WI38 (cell line): ENCODE measurements at regions not wholly inside any gene's neighbourhood (a gene's known extent, or its start where the extent isn't known, plus 50 kb on each side); places are given as distances from the start of the nearest gene placed in this dataset.

Source experiments
- H3K4me3 ChIP-seq: 2 replicates; pipeline ENCODE4 v1.5.1; 2011; ENCODE audit warnings: low read depth, mild to moderate bottlenecking, control low read depth, low read length
- TF ChIP-seq, protein P1 (sequence below): IDR thresholded peaks from 2 replicates; pipeline ENCODE4 v1.5.1; 2012; ENCODE audit warnings: low read depth, mild to moderate bottlenecking, control low read depth, low read length

DNA sequence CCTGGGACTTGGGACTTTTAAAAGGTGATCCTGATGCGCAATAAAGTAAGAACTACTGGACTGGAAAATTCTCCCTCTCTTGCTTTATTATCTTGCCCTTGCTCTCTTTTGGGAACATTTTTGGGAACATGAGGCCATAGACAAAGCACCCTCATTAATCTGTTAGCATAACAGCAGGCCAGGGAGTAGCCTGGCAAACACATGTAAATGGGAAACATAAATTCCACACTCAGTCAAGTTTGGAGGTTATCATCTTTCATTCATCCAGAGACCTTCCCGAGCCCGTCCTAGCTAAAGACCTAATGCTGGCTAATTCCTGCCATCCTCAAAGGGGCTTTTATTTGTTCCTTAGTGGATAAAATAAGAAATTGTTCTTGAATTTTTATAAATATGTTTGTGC, 162.8 kb upstream of the ARX start:
- TF ChIP-seq, protein P1, sequence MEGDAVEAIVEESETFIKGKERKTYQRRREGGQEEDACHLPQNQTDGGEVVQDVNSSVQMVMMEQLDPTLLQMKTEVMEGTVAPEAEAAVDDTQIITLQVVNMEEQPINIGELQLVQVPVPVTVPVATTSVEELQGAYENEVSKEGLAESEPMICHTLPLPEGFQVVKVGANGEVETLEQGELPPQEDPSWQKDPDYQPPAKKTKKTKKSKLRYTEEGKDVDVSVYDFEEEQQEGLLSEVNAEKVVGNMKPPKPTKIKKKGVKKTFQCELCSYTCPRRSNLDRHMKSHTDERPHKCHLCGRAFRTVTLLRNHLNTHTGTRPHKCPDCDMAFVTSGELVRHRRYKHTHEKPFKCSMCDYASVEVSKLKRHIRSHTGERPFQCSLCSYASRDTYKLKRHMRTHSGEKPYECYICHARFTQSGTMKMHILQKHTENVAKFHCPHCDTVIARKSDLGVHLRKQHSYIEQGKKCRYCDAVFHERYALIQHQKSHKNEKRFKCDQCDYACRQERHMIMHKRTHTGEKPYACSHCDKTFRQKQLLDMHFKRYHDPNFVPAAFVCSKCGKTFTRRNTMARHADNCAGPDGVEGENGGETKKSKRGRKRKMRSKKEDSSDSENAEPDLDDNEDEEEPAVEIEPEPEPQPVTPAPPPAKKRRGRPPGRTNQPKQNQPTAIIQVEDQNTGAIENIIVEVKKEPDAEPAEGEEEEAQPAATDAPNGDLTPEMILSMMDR: no peak
- H3K4me3 ChIP-seq: no peak overlapping the region

DNA sequence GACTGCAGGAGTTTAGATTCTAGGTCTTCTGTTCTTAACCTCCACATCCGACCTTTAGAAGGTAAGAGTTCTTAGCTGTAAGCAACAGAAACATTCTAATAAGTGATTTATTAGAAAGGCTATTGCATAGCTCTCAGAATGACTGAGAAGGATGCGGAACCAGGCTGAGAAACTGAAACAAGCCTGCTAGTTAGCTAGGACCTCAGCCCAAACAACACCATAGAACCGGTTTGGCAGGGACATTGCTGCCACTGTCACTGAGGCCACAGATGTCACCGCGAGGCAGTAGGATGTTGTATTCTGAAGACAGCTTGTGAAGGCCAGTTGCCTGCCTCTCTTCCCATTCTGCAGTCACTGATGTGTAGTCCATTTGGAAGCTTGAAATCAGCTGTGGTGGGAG, 160.0 kb upstream of the ARX start:
- H3K4me3 ChIP-seq: no peak overlapping the region
- TF ChIP-seq, protein P1: no peak

DNA sequence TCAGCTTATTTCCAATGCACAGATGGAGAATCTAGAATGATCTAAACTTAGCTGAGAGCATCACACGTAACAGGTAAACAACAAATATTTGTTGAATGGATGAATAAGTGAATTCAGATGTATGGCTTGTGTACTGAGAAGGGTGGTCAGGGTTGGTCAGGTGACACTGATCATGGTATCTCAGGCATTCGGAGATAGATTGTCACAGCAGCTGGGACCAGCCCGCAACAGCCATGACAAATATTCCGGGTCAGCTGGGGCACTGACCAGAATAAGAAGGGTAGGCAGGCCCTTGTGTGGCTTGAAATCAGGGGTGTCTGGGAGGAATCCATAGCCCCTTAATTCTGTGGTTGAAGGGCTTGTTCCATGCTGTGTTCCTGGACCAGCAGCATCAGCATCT, 159.4 kb upstream of the ARX start:
- H3K4me3 ChIP-seq: no peak overlapping the region
- TF ChIP-seq, protein P1: no peak

DNA sequence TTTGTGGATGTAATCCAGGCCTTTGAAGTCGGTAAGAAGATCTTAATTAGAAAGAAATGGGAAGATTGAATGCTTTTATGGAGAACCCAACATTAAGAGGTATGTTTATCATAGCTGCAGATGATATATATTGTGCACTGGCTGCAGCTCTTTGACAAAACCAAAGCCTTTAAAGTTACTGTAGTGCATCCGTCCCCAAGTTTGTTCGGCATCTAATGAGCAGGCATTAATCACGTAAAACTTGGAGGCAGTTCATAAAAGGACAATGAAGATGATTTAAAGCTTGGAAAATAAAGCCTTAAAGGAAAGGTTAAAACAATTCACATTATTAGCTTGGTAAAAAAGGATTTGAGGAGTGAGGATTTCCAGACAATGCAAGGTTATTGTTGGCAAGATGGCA, 150.8 kb upstream of the ARX start:
- TF ChIP-seq, protein P1: no peak
- H3K4me3 ChIP-seq: no peak overlapping the region

DNA sequence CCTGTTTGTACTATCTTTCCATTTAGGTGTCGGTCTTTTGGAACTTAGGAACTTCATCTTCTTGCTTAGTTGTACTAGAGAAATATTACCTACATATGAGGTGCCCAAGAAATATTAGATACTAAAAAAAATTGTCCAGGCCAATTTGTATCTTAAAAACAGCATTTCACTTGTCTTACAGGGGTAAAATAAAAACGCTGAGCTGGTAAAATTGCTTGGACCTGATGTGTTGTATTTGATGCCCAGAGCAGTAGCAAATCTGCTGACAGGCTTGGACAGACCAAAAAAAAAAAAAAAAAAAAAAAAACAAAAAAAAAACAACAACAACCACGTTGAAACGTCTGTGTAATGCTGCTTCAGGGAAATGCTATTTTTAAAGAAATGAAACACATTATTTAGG, 150.4 kb upstream of the ARX start:
- TF ChIP-seq, protein P1: no peak
- no peak overlapping the region for H3K4me3 ChIP-seq

DNA sequence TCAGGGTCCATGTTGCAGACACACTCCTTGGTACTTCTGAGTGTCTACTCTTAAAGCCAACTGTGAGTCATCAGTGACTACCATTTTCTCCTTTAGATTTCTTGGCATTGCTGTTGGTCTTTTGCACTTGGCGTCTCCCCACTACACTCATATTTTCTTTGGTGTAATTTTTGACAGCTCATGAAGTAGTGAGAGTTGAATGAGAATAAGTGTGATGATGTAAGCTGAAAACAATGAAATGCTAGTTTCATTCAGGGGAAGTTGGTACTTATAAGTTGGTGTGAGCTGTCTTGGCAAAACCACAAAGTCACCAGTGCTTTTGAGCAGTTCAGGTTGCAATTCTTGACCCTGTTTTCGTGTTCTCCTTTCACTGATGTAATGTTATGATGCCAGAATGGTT, 142.9 kb upstream of the ARX start:
- H3K4me3 ChIP-seq: no peak overlapping the region
- TF ChIP-seq, protein P1: no peak

DNA sequence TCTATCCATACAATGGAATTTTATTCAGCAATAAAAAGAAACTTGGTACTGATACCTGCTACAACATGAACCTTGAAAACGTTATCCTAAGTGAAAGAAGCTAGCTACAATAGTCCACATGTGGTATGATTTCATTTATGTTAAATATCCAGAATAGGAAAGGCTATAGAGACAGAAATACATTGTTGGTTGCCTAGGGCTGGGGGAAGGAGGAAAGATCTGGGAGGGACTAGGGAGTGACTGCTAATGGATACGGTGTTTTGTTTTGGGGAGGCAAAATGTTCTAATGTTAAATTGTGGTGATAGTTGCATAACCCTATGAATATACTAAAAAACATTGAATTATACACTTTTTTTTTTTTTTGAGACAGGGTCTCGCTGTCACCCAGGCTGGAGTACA, 141.1 kb upstream of the ARX start:
- no peak overlapping the region for H3K4me3 ChIP-seq
- TF ChIP-seq, protein P1: no peak
